Tibial nerve (tissue), 4 donors: ENCODE measurements at regions not wholly inside any gene's neighbourhood (a gene's known extent, or its start where the extent isn't known, plus 50 kb on each side); places are given as distances from the start of the nearest gene placed in this dataset.

ENCODE experiments used
- EP300 ChIP-seq, 2 donors: sonication (generic); formaldehyde crosslinking; IDR thresholded peaks; one replicate each; pipeline ENCODE4 v1.6.1; 2017; ENCODE audit warnings: antibody characterized with exemption in 2 of 2, mild to moderate bottlenecking in 1 of 2
- POLR2A ChIP-seq, 2 donors: fragments of 450-650 bp; IDR thresholded peaks; one replicate each; pipeline ENCODE4 v1.6.1; 2017; ENCODE audit warnings: antibody characterized with exemption in 2 of 2, mild to moderate bottlenecking in 2 of 2, moderate library complexity in 2 of 2
- TF ChIP-seq, protein P1 (sequence below), 5 experiments: fragments of 200-600 bp in 3 of 5; fragments of 450-650 bp in 2 of 5; sonication (generic) in 3 of 5; IDR thresholded peaks; one replicate each; pipeline ENCODE4 v1.5.1; 2016 to 2019; ENCODE audit warnings: antibody characterized with exemption in 5 of 5, mild to moderate bottlenecking in 3 of 5, moderate library complexity in 2 of 5

DNA sequence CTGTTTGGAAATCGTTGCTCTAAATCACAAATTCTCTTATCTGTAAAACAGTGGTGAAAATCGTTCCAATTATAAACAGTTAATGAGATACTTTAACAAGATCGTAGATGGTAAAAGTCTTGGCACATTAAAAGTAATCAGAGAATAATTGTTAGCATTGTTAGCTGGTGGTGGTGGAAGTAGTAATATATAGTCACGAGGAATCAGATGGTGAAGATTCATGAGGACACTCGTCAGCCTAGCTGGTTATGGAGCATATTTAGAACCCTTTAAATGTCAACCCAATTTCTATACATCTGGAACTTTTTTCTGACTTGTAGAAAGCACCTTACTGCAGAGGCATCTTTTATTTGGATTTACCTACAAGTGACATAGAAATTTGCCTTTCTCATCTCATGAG is 190.8 kb downstream of the TLE1 start:
- no peak for TF ChIP-seq POLR2A (IDR thresholded peaks at IDR 0.05)
- TF ChIP-seq, protein P1, sequence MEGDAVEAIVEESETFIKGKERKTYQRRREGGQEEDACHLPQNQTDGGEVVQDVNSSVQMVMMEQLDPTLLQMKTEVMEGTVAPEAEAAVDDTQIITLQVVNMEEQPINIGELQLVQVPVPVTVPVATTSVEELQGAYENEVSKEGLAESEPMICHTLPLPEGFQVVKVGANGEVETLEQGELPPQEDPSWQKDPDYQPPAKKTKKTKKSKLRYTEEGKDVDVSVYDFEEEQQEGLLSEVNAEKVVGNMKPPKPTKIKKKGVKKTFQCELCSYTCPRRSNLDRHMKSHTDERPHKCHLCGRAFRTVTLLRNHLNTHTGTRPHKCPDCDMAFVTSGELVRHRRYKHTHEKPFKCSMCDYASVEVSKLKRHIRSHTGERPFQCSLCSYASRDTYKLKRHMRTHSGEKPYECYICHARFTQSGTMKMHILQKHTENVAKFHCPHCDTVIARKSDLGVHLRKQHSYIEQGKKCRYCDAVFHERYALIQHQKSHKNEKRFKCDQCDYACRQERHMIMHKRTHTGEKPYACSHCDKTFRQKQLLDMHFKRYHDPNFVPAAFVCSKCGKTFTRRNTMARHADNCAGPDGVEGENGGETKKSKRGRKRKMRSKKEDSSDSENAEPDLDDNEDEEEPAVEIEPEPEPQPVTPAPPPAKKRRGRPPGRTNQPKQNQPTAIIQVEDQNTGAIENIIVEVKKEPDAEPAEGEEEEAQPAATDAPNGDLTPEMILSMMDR (IDR thresholded peaks at IDR 0.05), result no peak
- TF ChIP-seq EP300 (IDR thresholded peaks at IDR 0.05), result no peak
